ENCODE measurements at regions not wholly inside any gene's neighbourhood (a gene's known extent, or its start where the extent isn't known, plus 50 kb on each side); places are given as distances from the start of the nearest gene placed in this dataset.
A peak's percentile ranks its signal among the peaks of the same experiment; 100 is the strongest.

- peak; percentile 9 to 40 for DNase-seq (ENCODE audit: low read depth in 2 of 2)
- no peak overlapping the region for H3K4me3 ChIP-seq (replicated peaks in 1 of 2; ENCODE audit: low read depth in 2 of 2, low read length in 2 of 2)
- TF ChIP-seq, protein P1, sequence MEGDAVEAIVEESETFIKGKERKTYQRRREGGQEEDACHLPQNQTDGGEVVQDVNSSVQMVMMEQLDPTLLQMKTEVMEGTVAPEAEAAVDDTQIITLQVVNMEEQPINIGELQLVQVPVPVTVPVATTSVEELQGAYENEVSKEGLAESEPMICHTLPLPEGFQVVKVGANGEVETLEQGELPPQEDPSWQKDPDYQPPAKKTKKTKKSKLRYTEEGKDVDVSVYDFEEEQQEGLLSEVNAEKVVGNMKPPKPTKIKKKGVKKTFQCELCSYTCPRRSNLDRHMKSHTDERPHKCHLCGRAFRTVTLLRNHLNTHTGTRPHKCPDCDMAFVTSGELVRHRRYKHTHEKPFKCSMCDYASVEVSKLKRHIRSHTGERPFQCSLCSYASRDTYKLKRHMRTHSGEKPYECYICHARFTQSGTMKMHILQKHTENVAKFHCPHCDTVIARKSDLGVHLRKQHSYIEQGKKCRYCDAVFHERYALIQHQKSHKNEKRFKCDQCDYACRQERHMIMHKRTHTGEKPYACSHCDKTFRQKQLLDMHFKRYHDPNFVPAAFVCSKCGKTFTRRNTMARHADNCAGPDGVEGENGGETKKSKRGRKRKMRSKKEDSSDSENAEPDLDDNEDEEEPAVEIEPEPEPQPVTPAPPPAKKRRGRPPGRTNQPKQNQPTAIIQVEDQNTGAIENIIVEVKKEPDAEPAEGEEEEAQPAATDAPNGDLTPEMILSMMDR (IDR thresholded peaks at IDR 0.05; ENCODE audit: low read depth, low read length): no peak
Measured at GRCh38 chr6:14621518-14621917, 503.9 kb downstream of the CD83 start.

GRCh38 chr6:14622085-14622484, 504.5 kb downstream of the CD83 start:
- DNase-seq (ENCODE audit: low read depth in 2 of 2): no peak
- TF ChIP-seq, protein P1 (IDR thresholded peaks at IDR 0.05; ENCODE audit: low read depth, low read length): no peak
- H3K4me3 ChIP-seq (replicated peaks in 1 of 2; ENCODE audit: low read depth in 2 of 2, low read length in 2 of 2): no peak overlapping the region

DNA sequence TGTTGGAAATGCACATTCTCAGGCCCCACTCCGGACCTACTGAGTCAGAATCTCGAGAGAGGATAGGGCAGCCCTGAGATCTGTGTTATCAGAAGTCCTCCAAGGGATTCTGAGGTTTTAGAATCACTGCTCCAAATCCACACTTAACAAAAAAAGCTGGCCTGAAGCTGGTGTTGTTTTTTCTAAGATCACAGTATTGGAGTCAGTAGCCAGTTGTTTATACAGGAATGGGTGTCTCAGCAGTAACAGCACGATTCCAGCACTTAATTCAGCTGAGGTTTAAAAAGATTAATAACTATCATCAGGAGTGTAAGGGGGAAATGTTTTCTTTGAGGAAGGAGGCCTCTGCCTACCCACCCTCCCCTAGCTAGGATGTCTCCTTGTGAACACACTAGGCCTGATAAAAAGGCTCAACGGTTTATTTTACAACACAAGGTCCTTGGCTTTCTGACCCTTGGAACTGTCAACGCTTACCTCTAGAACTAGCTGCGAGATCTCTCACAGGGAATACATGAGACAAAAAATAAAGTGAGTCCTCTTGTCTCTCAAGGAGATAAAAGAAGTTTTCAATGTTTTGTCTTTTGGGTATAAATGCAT, 505.4 kb downstream of the CD83 start:
- H3K4me3 ChIP-seq (replicated peaks in 1 of 2; ENCODE audit: low read depth in 2 of 2, low read length in 2 of 2): no peak overlapping the region
- TF ChIP-seq, protein P1 (IDR thresholded peaks at IDR 0.05; ENCODE audit: low read depth, low read length): no peak
- DNase-seq (ENCODE audit: low read depth in 2 of 2): no peak

DNA sequence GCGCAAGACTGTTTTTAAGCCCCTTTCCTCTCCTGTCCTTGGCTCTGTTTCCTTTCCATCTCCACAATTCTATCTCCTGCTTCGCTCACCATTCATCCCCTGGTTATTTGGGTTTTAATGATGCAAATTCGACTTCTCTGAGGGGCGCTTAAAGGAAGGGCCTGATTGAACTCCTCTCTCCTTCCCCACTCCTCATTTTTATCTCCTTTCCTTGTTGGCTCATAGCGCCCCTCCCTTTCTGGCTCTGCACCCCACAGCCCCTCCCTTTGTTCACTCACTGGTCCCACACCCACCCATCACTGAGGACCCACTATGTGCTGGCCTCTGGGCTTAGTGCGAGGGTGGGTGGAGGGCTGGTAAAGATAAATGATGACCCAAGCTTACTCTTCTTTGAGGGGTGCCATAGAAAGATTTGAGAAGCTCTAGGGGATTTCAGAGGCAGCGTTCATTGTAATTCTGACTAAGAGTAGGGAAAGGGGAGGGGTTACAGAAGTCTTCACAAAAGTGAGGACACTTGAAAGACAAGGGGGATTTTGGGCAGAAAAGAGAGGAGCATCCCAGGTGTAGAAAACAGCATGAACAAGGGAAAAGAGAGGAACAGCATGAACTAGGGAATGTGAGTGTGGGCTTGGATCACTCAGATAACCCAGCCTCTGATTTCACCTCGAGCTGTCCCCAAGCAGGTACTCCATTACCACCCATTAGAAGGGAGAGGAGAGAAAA, 507.8 kb downstream of the CD83 start:
- DNase-seq (ENCODE audit: low read depth in 2 of 2): no peak
- TF ChIP-seq, protein P1 (IDR thresholded peaks at IDR 0.05; ENCODE audit: low read depth, low read length): no peak
- H3K4me3 ChIP-seq (replicated peaks in 1 of 2; ENCODE audit: low read depth in 2 of 2, low read length in 2 of 2): no peak overlapping the region

DNA sequence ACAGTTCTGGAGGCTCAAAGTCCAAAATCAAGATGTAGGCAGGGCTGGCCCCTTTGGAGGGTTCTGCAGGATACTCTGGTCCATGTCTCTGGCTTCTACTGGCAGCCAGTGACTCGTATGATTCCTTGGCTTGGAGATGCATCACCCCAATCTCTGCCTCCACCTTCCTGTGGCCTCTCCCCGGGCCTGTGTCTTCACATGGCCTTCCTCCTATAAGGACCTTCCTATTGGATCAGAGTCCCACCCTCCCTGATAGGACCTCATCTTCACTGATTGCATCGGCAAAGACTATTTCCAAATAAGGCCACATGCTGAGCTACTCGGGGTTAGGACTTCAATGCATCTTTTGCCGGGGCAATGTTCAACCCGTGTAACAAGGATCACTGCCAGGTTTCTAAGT, 509.0 kb downstream of the CD83 start:
- DNase-seq (ENCODE audit: low read depth in 2 of 2): no peak
- no peak overlapping the region for H3K4me3 ChIP-seq (replicated peaks in 1 of 2; ENCODE audit: low read depth in 2 of 2, low read length in 2 of 2)
- TF ChIP-seq, protein P1 (IDR thresholded peaks at IDR 0.05; ENCODE audit: low read depth, low read length): no peak

DNA sequence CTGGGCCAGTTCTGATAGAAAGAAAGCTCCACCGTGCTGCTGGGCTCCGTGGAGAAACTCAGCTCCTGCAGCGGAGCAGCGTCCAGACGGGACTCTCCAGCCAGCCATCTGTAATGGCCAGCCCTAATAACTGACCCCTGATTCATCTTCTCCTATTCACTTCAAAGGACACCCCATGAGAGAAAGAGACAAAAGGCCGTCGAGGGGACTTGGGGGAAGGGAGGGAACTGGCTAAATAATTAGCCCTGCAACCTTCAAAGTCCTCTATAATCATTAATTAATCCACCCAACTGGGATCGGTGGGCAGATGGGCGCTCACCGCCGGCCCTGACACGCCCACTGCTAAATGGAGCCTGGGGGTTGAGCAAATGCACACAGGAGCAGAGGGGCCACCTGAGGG, 512.4 kb downstream of the CD83 start:
- no peak for DNase-seq (ENCODE audit: low read depth in 2 of 2)
- H3K4me3 ChIP-seq (replicated peaks in 1 of 2; ENCODE audit: low read depth in 2 of 2, low read length in 2 of 2): no peak overlapping the region
- TF ChIP-seq, protein P1 (IDR thresholded peaks at IDR 0.05; ENCODE audit: low read depth, low read length): no peak
